ENCODE measurements at regions not wholly inside any gene's neighbourhood (a gene's known extent, or its start where the extent isn't known, plus 50 kb on each side); places are given as distances from the start of the nearest gene placed in this dataset.

GRCh38 chr2:207334624-207335371 is 169.1 kb upstream of the KLF7 start:
- no peak for TF ChIP-seq CTCF (conservative IDR thresholded peaks at IDR 0.05; ENCODE audit: low read length)
- no peak for TF ChIP-seq EZH2phosphoT487 (IDR thresholded peaks at IDR 0.05; ENCODE audit: borderline replicate concordance)

Measured in Loucy (cell line).